Activated T-helper 2 cell treated with anti-CD3 and anti-CD28 coated beads, Interferon-gamma antibody, Interleukin-2, Interleukin-4, amounts not matched to agents 10 μg/mL and 5 μg/mL and 100 μg/mL, durations not matched to agents 14 hours and 24 hours and 36 hours (primary cell): ENCODE measurements at regions not wholly inside any gene's neighbourhood (a gene's known extent, or its start where the extent isn't known, plus 50 kb on each side); places are given as distances from the start of the nearest gene placed in this dataset.
"Not testable (repeated sequence)": the region's sequence is repeated elsewhere in the genome, so short reads cannot be mapped to it uniquely, and the experiment has no call there.

Experiments used
- DNase-seq: peaks from one replicate; pipeline ENCODE4 v3.0.0; 2021; ENCODE audit warnings: low spot score
- H3K27ac Mint-ChIP-seq: one replicate; pipeline ENCODE4 v1.8.0; 2021; ENCODE audit warnings: mixed read lengths
- H3K27me3 Mint-ChIP-seq: one replicate; pipeline ENCODE4 v1.8.0; 2021; ENCODE audit warnings: low read depth, mixed read lengths
- H3K36me3 Mint-ChIP-seq: one replicate; pipeline ENCODE4 v1.8.0; 2021; ENCODE audit warnings: low read depth, mixed read lengths
- H3K4me1 Mint-ChIP-seq: one replicate; pipeline ENCODE4 v1.8.0; 2021; ENCODE audit warnings: low read depth, mixed read lengths
- H3K4me3 Mint-ChIP-seq: one replicate; pipeline ENCODE4 v1.8.0; 2021; ENCODE audit warnings: low read depth, mild to moderate bottlenecking, moderate library complexity, mixed read lengths
- H3K9me3 Mint-ChIP-seq: one replicate; pipeline ENCODE4 v1.8.0; 2021; ENCODE audit warnings: mixed read lengths
- intact Hi-C: fragments of 100-400 bp; cut with micrococcal nuclease; formaldehyde crosslinking; loops from one replicate; pipeline ENCODE4 v1.15.1; 2023

DNA sequence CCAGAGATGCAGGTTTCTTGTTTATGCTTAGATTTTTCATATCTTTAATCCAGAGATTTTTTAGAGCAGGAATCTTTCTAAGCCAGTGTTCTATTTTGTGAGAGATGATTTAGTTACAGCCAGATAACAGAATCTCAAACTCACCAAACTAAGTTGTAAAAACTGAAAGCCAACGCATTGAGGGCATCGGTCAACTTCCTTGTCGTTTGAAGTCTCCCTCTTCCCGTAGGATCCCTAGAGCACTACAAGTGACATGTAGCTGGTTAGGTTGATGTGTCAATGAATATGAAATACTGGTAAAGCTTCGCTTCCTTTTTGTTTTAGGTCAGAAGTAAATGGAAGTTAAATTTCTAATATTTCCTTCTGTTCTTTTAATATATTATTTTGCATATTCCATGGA, 139.6 kb downstream of the YIPF5 start:
- intact Hi-C loops = no loop called here
- no peaks in the 10 kb centered on the region for H3K36me3 Mint-ChIP-seq
- no peaks in the 10 kb centered on the region for H3K4me1 Mint-ChIP-seq

DNA sequence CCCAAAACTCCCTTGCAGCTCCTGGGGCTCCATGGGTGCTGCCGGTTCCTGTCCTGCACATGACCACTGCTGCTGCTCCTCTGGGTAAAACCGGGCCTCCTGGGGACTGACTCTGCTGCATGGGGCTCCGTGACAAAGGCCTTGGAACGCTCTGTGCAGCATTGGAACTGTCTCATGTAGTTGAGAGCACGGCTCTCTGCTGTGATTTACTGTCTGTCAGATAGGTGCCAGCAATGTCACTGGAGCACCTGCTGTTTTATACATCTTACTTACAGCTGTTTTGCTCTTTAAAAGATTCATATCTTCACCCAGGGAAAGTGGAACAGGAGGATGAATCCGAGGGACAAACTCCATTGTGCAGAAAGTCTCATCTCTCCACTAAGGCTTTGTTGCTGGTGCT, 138.1 kb downstream of the YIPF5 start:
- H3K36me3 Mint-ChIP-seq = no peaks in the 10 kb centered on the region
- H3K4me3 Mint-ChIP-seq = no peak overlapping the region
- DNase-seq = no peak
- no peak overlapping the region for H3K27ac Mint-ChIP-seq
- intact Hi-C loops = no loop called here
- H3K27me3 Mint-ChIP-seq = peaks cover 14% of the 10 kb centered on the region
- H3K9me3 Mint-ChIP-seq = no peaks in the 10 kb centered on the region
- no peaks in the 10 kb centered on the region for H3K4me1 Mint-ChIP-seq

More for the DNA sequence above, 139.6 kb downstream of the YIPF5 start:
- DNase-seq = no peak
- H3K9me3 Mint-ChIP-seq = no peaks in the 10 kb centered on the region
- H3K27me3 Mint-ChIP-seq = peaks cover 14% of the 10 kb centered on the region
- no peak overlapping the region for H3K4me3 Mint-ChIP-seq
- H3K27ac Mint-ChIP-seq = no peak overlapping the region

DNA sequence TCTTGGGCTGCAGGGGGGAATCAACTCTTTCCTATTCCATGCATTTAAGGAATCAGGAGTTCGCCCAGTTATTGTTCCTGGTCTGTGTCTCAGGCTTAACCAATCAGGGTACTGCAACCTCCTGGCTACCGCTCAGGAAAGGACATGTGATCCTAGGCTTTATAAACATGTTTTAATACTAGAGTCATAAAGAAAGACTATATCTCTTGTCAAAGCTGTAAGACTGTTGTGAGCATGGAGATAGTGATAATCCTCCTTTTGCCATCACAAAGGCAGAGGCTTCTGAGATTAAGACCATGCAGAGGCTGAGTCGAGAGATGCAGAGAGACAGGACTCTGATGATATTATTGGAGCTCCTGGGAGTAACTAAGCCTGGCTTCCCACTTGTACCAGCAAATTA, 137.0 kb downstream of the YIPF5 start:
- peaks cover 14% of the 10 kb centered on the region for H3K27me3 Mint-ChIP-seq
- H3K36me3 Mint-ChIP-seq = no peaks in the 10 kb centered on the region
- H3K4me1 Mint-ChIP-seq = no peaks in the 10 kb centered on the region
- no peak overlapping the region for H3K4me3 Mint-ChIP-seq
- H3K27ac Mint-ChIP-seq = no peak overlapping the region
- DNase-seq = no peak
- H3K9me3 Mint-ChIP-seq = no peaks in the 10 kb centered on the region
- intact Hi-C loops = no loop called here

DNA sequence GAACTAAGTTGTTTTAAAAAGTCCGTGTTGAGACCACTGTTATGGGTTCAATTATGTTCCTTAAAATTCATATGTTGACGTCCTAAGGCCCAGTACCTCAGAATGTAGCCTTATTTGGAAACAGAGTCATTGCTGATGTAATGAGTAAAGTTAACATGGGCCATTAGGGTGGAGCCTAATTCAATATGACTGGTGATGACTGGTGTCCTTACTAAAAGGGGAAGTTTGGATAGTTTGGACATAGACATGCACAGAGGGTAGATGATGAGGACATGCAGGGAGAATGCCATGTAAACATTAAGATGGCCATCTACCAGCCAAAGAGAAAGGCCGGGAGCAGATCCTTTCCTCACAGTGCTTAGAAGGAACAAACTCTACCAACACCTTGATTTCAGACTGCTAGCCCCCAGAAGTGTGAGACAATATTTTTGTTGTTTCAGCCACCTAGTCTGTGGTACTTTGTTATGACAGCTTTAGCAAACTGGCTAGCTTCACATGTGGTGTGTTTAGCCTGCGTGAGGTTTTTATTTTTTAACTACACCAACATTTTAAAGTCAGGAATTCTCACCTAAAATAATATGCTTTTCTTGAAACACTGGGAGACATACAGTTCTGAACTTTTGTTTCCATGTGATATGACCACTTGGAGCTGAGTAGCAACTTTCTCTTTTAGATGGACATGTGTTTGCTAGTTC, 135.3 kb downstream of the YIPF5 start:
- Mint-ChIP-seq H3K36me3 (no peaks in the 10 kb centered on the region), H3K27ac (no peak overlapping the region), H3K9me3 (no peaks in the 10 kb centered on the region), H3K4me1 (no peaks in the 10 kb centered on the region), H3K27me3 (peaks cover 14% of the 10 kb centered on the region), H3K4me3 (no peak overlapping the region)
- intact Hi-C loops = no loop called here
- no peak for DNase-seq

DNA sequence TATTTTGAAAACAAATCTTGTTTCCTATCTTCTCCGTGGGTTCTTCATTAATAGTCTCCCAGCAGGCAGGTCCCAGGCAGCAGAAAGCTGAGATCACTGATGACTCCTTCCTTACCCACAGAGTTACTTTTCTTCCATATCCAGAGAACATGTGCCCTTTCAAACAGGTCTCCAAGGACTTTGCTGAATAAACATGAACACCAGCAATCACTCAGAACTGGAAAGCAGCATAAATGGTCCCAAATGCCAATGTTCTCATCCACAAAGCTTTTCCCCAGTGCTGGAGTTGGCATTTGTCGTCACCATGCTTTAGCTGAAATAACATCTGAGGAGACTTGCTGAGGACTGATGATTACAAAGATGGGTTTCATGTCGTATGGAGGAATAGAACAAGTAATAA, 134.0 kb downstream of the YIPF5 start:
- H3K36me3 Mint-ChIP-seq = no peaks in the 10 kb centered on the region
- H3K9me3 Mint-ChIP-seq = no peaks in the 10 kb centered on the region
- peaks cover 14% of the 10 kb centered on the region for H3K27me3 Mint-ChIP-seq
- H3K4me1 Mint-ChIP-seq = no peaks in the 10 kb centered on the region
- intact Hi-C loops = no loop called here
- no peak overlapping the region for H3K27ac Mint-ChIP-seq
- no peak overlapping the region for H3K4me3 Mint-ChIP-seq
- DNase-seq = no peak

DNA sequence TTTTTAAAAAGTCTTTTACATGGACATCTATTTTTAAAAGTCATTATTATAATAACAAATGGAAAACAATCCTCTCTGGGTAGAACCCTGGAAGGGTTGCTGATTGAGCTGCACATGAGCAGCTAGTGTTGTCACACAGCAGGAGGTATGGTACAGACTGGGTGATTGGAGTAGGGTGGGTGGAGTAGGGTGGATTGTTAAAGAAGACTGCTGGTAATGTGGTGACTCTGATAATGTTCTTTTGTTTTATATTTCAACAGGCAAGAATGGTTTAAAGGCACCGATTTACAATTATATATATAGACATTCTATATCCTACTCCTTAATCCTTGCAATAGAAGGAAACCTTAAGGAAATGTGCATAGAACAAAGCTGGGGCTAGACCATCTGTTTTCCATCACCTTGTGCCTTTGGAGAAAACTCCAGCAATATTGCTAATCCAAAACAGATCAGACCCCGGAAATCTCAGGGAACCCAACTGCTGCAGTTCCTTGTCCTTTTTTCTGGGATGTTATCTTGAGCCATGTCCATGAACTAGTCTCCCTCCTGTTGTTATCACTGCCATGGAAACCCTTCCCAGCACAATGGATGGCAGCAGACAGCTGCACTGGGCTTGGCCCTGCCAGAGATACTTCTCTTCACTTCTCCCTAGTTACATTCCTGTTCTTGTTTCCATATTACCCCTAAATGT, 129.7 kb downstream of the YIPF5 start:
- intact Hi-C loops = no loop called here
- no peaks in the 10 kb centered on the region for H3K27me3 Mint-ChIP-seq
- no peaks in the 10 kb centered on the region for H3K9me3 Mint-ChIP-seq
- H3K4me1 Mint-ChIP-seq = no peaks in the 10 kb centered on the region
- no peak overlapping the region for H3K27ac Mint-ChIP-seq
- H3K4me3 Mint-ChIP-seq = no peak overlapping the region
- H3K36me3 Mint-ChIP-seq = no peaks in the 10 kb centered on the region
- no peak for DNase-seq

DNA sequence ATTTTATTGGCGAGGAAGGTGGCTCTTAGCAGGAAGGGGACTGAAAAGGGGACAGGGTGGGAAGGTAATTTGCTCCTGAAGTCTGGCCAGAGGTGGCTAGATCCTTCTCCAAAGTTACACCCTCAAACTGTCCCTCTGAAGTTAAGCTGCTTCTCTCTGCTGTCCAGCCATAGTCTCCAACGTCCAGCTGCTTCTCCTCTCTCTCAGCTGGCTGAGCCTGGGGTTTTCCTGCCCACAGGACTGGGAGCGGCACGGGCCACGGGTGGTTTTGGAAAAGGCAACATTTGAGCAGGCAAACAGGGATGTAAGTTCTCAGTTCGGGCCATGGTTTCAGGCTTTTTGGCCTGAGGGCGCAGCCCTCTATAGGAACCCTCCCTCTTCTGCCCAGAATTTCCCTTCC, 128.3 kb downstream of the YIPF5 start:
- Mint-ChIP-seq H3K4me3 (no peak overlapping the region), H3K4me1 (no peaks in the 10 kb centered on the region), H3K9me3 (no peaks in the 10 kb centered on the region), H3K27ac (no peak overlapping the region), H3K36me3 (no peaks in the 10 kb centered on the region), H3K27me3 (no peaks in the 10 kb centered on the region)
- intact Hi-C loops = no loop called here
- DNase-seq = no peak

DNA sequence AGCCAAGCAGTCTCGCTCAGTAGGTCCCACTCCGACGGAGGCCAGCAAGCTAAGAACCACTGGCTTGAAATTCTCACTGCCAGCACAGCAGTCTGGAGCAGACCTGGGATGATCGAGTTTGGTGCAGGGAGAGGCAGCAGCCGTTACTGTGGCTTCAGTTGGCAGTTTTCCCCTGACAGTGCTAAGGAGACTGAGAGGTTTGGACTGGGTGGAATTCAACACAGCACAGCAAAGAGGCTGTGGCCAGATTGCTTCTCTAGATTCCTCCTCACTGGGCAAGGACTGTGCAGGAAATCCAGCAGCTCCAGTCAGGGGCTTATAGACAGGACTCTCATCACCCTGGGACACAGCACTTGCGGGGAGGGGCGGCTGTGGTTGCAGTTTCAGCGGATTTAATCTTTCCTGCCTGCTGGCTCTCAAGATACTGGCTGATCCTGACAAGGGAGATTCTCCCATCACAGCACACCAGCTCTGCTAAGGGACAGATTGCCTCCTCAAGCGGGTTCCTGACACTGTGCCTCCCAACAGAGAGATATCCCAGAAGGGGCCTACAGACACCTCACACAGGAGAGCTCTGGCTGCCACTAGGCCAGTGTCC, 122.1 kb downstream of the YIPF5 start:
- Mint-ChIP-seq H3K27ac (no peak overlapping the region), H3K4me1 (no peaks in the 10 kb centered on the region), H3K27me3 (no peaks in the 10 kb centered on the region), H3K36me3 (no peaks in the 10 kb centered on the region), H3K9me3 (no peaks in the 10 kb centered on the region), H3K4me3 (no peak overlapping the region)
- no peak for DNase-seq
- intact Hi-C loops = no loop called here

DNA sequence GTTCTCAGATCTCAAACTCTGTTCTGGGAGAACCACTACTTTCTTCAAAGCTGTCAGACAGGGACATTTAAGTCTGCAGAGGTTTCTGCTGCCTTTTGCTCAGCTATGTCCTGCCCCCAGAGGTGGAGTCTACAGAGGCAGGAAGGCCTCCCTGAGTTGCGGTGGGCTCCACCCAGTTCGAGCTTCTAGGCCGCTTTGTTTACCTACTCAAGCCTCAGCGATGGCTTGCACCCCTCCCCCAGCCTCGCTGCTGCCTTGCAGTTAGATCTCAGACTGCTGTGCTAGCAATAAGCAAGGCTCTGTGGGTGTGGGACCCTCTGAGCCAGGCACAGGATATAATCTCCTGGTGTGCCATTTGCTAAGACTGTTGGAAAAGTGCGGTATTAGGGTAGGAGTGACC, 115.1 kb downstream of the YIPF5 start:
- H3K9me3 Mint-ChIP-seq, H3K27me3 Mint-ChIP-seq, H3K4me3 Mint-ChIP-seq, H3K4me1 Mint-ChIP-seq, intact Hi-C loops, H3K27ac Mint-ChIP-seq, H3K36me3 Mint-ChIP-seq, DNase-seq: not testable (repeated sequence)

DNA sequence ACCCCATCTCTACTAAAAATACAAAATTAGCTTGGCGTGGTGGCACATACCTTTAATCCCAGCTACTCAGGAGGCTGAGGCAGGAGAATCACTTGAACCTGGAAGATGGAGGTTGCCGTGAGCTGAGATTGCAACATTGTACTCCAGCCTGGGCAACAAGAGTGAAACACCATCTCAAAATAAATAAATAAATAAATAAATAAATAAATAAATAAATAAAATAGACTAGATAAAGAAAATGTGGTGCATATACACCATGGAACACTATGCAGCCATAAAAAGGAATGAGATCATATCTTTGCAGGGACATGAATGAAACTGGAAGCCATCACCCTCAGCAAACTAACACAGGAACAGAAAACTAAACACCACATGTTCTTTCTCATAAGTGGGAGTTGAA, 110.4 kb downstream of the YIPF5 start:
- H3K27me3 Mint-ChIP-seq, intact Hi-C loops, H3K4me3 Mint-ChIP-seq, H3K27ac Mint-ChIP-seq, H3K36me3 Mint-ChIP-seq, DNase-seq, H3K4me1 Mint-ChIP-seq: not testable (repeated sequence)
- H3K9me3 Mint-ChIP-seq = peaks cover 18% of the 10 kb centered on the region

DNA sequence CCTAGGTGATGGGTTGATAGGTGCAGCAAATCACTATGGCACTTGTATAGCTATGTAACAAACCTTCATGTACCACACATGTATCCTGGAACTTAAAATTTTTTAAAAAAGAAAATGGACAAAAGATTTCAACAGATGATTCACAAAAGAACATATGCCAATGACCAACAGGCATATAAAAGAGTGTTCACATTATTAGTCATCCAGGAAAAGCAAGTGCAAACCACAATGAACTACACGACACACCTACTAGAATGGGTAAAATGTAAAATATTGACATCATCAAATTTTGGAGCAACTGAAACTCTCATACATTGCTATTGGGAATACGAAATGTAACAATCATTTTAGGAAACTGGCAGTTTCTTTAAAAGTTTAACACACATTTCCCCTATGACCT, 109.9 kb downstream of the YIPF5 start:
- H3K4me1 Mint-ChIP-seq = peaks cover 2% of the 10 kb centered on the region
- intact Hi-C loops = no loop called here
- H3K9me3 Mint-ChIP-seq = peaks cover 18% of the 10 kb centered on the region
- no peak overlapping the region for H3K4me3 Mint-ChIP-seq
- H3K36me3 Mint-ChIP-seq = no peaks in the 10 kb centered on the region
- no peaks in the 10 kb centered on the region for H3K27me3 Mint-ChIP-seq
- DNase-seq = no peak
- no peak overlapping the region for H3K27ac Mint-ChIP-seq

DNA sequence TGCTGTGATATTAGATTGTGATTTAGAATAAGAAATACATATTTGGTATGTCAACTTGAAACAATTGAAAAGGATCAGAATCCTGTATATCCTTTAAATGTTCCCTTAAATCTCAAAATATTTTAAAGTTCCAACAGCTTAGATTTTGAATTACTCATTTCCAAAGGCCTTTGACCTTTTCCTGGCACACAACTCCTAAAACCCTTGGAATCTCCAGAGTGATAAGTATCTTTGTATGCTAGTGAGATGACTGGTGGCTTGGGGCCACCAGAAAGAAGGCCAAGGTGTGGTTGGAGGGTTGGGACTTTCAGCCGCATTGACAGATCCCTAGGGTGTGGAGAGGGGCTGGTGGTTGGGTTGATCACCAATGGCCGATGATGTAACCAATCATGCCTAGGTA, 104.7 kb downstream of the YIPF5 start:
- Mint-ChIP-seq H3K4me1 (peaks cover under 1% of the 10 kb centered on the region), H3K27me3 (no peaks in the 10 kb centered on the region), H3K27ac (no peak overlapping the region), H3K4me3 (no peak overlapping the region), H3K9me3 (peaks cover 5% of the 10 kb centered on the region), H3K36me3 (no peaks in the 10 kb centered on the region)
- no peak for DNase-seq
- intact Hi-C loops = no loop called here

DNA sequence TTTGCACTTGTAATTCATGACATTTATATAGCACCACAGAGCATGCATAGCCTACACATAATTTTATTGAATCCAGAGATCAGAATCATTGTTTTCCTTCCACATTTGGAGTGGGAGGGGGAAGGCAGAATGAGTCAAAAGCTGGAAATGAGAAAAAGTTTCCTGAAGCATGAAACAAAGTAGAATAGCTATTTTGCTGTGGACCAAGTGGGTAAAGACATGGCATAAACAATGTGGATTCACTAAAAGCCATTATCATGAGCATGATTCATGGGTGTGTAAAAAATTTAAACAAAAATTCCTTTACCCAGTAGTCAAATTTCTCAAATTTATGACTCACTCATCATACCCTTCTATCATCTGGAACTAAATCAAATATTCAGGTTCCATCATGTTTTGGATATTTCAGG, 97.9 kb downstream of the YIPF5 start:
- H3K4me3 Mint-ChIP-seq = no peak overlapping the region
- intact Hi-C loops = no loop called here
- peaks cover 4% of the 10 kb centered on the region for H3K9me3 Mint-ChIP-seq
- DNase-seq = no peak
- peaks cover 2% of the 10 kb centered on the region for H3K27me3 Mint-ChIP-seq
- no peaks in the 10 kb centered on the region for H3K4me1 Mint-ChIP-seq
- H3K36me3 Mint-ChIP-seq = no peaks in the 10 kb centered on the region
- H3K27ac Mint-ChIP-seq = no peak overlapping the region
